HepG2 (cell line): ENCODE measurements at regions not wholly inside any gene's neighbourhood (a gene's known extent, or its start where the extent isn't known, plus 50 kb on each side); places are given as distances from the start of the nearest gene placed in this dataset.

Experiments
- ATAC-seq: fragments of 200-7000 bp; cut with Tn5 transposase; 3 replicates; pipeline ENCODE4 v1.9.1; 2020; ENCODE audit warnings: mild to moderate bottlenecking, moderate library complexity
- BruUV-seq: library from RNA; stranded (reverse); fragments of 400-500 nt; replicated peaks from 2 replicates; lab custom pipeline; 2021; lab: Mats Ljungman, UMichigan
- CTCF ChIA-PET: fragments of 300-600 bp; formaldehyde crosslinking; extraction: SDS; loops from one replicate; lab custom pipeline; 2021; ENCODE audit warnings: low total read pairs, inconsistent platforms, low intra/inter-chr PET ratio; lab: Yijun Ruan, JAX
- POLR2A ChIA-PET: fragments of 350-600 bp; sonication (Branson Sonifier 250); formaldehyde crosslinking; loops from one replicate; lab custom pipeline; 2020; ENCODE audit warnings: antibody characterized with exemption, inconsistent platforms; lab: Yijun Ruan, JAX
- DNase-seq: peaks from one replicate; pipeline ENCODE4 v3.0.0-alpha.2; 2015; ENCODE audit warnings: low spot score
- FAIRE-seq: peaks from 3 replicates; lab custom pipeline; 2011; peaks lifted over from hg19 to GRCh38; lab: Jason Lieb, UNC
- H2AFZ ChIP-seq: one replicate; pipeline ENCODE4 v1.6.1; 2011; ENCODE audit warnings: low read length, inconsistent platforms
- H3K27ac ChIP-seq: fragments of 300-600 bp; 3 replicates; pipeline ENCODE4 v1.8.0; 2011; ENCODE audit warnings: mixed run types, mild to moderate bottlenecking, mixed read lengths, low read length, inconsistent platforms; ENCODE audit not compliant: insufficient read depth; ENCODE audit errors: extremely low read length
- H3K27me3 ChIP-seq, 2 experiments: fragments of 200-600 bp in 1 of 2; 2 replicates in 1 of 2; 3 replicates in 1 of 2; pipeline versions ENCODE4 v1.6.0 to v1.8.0; 2011; ENCODE audit warnings: low read length in 2 of 2, mild to moderate bottlenecking in 2 of 2, moderate library complexity in 2 of 2, inconsistent platforms in 1 of 2; ENCODE audit not compliant: insufficient read depth in 2 of 2, control insufficient read depth in 1 of 2
- H3K36me3 ChIP-seq, 2 experiments: fragments of 200-600 bp in 1 of 2; replicated peaks in 1 of 2; 2 replicates in 1 of 2; 3 replicates in 1 of 2; pipeline versions ENCODE4 v1.5.1 to v1.8.0; 2011; ENCODE audit warnings: low read length in 2 of 2, inconsistent platforms in 1 of 2; ENCODE audit not compliant: insufficient read depth in 2 of 2, control insufficient read depth in 1 of 2
- H3K4me1 ChIP-seq: 2 replicates; pipeline ENCODE4 v1.5.1; 2012; ENCODE audit warnings: low read length, inconsistent platforms; ENCODE audit not compliant: insufficient read depth
- H3K4me2 ChIP-seq: 2 replicates; pipeline ENCODE4 v1.6.0; 2011; ENCODE audit warnings: low read depth, low read length, inconsistent platforms
- H3K4me3 ChIP-seq, 3 experiments: fragments of 200-600 bp in 1 of 3; sonication (generic), shearing (Covaris generic) in 1 of 3; replicated peaks in 1 of 3; 2 replicates each; pipeline ENCODE4 v1.5.1; 2011 to 2016; ENCODE audit warnings: low read length in 3 of 3, inconsistent platforms in 2 of 3, low read depth in 2 of 3, mild to moderate bottlenecking in 2 of 3, control low read depth in 1 of 3, mixed read lengths in 1 of 3; ENCODE audit not compliant: insufficient read depth in 1 of 3
- H3K79me2 ChIP-seq: one replicate; pipeline ENCODE4 v1.6.1; 2011; ENCODE audit warnings: low read length, inconsistent platforms; ENCODE audit not compliant: insufficient read depth
- H3K9ac ChIP-seq: 2 replicates; pipeline ENCODE4 v1.6.0; 2011; ENCODE audit warnings: mild to moderate bottlenecking, low read depth, low read length, inconsistent platforms; ENCODE audit not compliant: insufficient read depth
- H3K9me3 ChIP-seq: 2 replicates; pipeline ENCODE4 v1.5.1; 2012; ENCODE audit warnings: mild to moderate bottlenecking, low read length
- H4K20me1 ChIP-seq: 2 replicates; pipeline ENCODE4 v1.6.0; 2011; ENCODE audit warnings: inconsistent platforms, mild to moderate bottlenecking, low read length, moderate library complexity; ENCODE audit not compliant: insufficient read depth
- ADNP ChIP-seq: sonication (generic); formaldehyde crosslinking; IDR thresholded peaks from 2 replicates; pipeline ENCODE4 v1.4.0; 2020; ENCODE audit warnings: missing genetic modification reagents
- FOXO1 ChIP-seq: sonication (generic); formaldehyde crosslinking; IDR thresholded peaks from 2 replicates; pipeline ENCODE4 v1.4.0; 2020; ENCODE audit warnings: missing genetic modification reagents
- MXI1 ChIP-seq: IDR thresholded peaks from 3 replicates; pipeline ENCODE4 v1.6.1; 2012; ENCODE audit warnings: low read depth, low read length, inconsistent platforms, borderline replicate concordance
- RAD51 ChIP-seq: fragments of 450-650 bp; IDR thresholded peaks from 2 replicates; pipeline ENCODE4 v1.6.1; 2016; ENCODE audit warnings: borderline replicate concordance
- REXO4 ChIP-seq: sonication (generic); formaldehyde crosslinking; IDR thresholded peaks from 2 replicates; pipeline ENCODE4 v1.8.0; 2022; ENCODE audit warnings: missing genetic modification reagents, mild to moderate bottlenecking, borderline replicate concordance
- SP1 ChIP-seq, 2 experiments: fragments of 450-650 bp in 1 of 2; sonication (generic) in 1 of 2; formaldehyde crosslinking in 1 of 2; IDR thresholded peaks; 2 replicates each; pipeline versions ENCODE4 v1.4.0 to v1.6.1; 2016 to 2020; ENCODE audit warnings: missing genetic modification reagents in 1 of 2
- TGIF2 ChIP-seq: IDR thresholded peaks from 2 replicates; pipeline ENCODE4 v1.6.1; 2016; ENCODE audit warnings: control low read depth, missing compliant biosample characterization
- ZBTB21 ChIP-seq: sonication (generic); formaldehyde crosslinking; IDR thresholded peaks from 2 replicates; pipeline ENCODE4 v1.4.0; 2020; ENCODE audit warnings: missing genetic modification reagents
- ZNF501 ChIP-seq: sonication (generic); formaldehyde crosslinking; IDR thresholded peaks from 2 replicates; pipeline ENCODE4 v1.5.1; 2020; ENCODE audit warnings: mild to moderate bottlenecking, moderate library complexity, missing genetic modification reagents
- ZNF598 ChIP-seq: sonication (generic); formaldehyde crosslinking; IDR thresholded peaks from 2 replicates; pipeline ENCODE4 v1.5.1; 2020; ENCODE audit warnings: mild to moderate bottlenecking, missing genetic modification reagents, borderline replicate concordance
- WGBS: methylation state at CpG from one replicate; pipeline ENCODE4 v1.1.6; 2017; ENCODE audit warnings: low lambda C conversion rate; 5-methylcytosine and 5-hydroxymethylcytosine counted together
- in situ Hi-C: cut with HindIII; loops from 2 replicates; pipeline ENCODE4 v1.10.0; 2017; ENCODE audit warnings: low pct_unique_long_range_greater_than_20kb; ENCODE audit not compliant: extremely low pct_ligation_motif_present
- intact Hi-C: fragments of 100-400 bp; cut with micrococcal nuclease; formaldehyde crosslinking; loops from one replicate; pipeline ENCODE4 v1.10.0; 2022; ENCODE audit not compliant: unreplicated experiment
- TF ChIP-seq, protein P1 (sequence below): fragments of 450-650 bp; IDR thresholded peaks from 2 replicates; pipeline ENCODE4 v1.6.1; 2016

DNA sequence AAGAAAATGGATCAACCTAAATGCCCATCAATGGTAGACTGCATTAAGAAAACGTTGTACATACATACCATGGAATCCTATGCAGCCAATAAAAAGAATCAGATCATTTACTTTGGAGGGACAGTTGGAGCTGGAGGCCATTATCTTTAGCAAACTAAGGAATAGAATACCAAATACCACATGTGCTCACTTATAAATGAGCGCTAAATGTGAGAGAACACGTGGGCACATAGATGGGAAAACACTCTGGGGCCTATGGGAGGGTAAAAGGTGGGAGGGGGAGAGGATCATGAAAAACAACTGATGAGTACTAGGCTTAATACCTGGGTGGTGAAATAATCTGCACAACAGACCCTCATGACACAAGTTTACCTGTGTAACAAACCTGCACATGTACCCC is 1729.9 kb upstream of the PCDH10 start:
- ChIA-PET POLR2A (no interaction called here), CTCF (no interaction called here)
- in situ Hi-C loops: no loop called here

GRCh38 chr4:131426023-131426758 is 1722.9 kb upstream of the PCDH10 start:
- WGBS: 13% methylated on average over 3 of the region's 3 CpGs

More for the DNA sequence above, 1729.9 kb upstream of the PCDH10 start:
- no peaks in the 10 kb centered on the region for H3K27me3 ChIP-seq
- no peak overlapping the region for H3K4me2 ChIP-seq
- TF ChIP-seq ZNF501 (CRISPR knock-in tag): no peak
- no peak for TF ChIP-seq ZNF598
- TF ChIP-seq TGIF2 (CRISPR knock-in tag): no peak
- no peak for TF ChIP-seq REXO4 (CRISPR knock-in tag)
- TF ChIP-seq, protein P1, sequence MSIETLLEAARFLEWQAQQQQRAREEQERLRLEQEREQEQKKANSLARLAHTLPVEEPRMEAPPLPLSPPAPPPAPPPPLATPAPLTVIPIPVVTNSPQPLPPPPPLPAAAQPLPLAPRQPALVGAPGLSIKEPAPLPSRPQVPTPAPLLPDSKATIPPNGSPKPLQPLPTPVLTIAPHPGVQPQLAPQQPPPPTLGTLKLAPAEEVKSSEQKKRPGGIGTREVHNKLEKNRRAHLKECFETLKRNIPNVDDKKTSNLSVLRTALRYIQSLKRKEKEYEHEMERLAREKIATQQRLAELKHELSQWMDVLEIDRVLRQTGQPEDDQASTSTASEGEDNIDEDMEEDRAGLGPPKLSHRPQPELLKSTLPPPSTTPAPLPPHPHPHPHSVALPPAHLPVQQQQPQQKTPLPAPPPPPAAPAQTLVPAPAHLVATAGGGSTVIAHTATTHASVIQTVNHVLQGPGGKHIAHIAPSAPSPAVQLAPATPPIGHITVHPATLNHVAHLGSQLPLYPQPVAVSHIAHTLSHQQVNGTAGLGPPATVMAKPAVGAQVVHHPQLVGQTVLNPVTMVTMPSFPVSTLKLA: peak; percentile 91
- TF ChIP-seq MXI1: no peak
- H3K9ac ChIP-seq: no peak overlapping the region
- 1% methylated on average over 3 of the region's 3 CpGs for WGBS
- H3K9me3 ChIP-seq: no peaks in the 10 kb centered on the region; the same call in 1 of the 2 replicates
- ATAC-seq (no peak), DNase-seq (no peak), FAIRE-seq (no peak)
- no peaks in the 10 kb centered on the region for H3K36me3 ChIP-seq
- intact Hi-C loops: no loop called here
- BruUV-seq: no TSS peak
- H3K4me1 ChIP-seq: no peaks in the 10 kb centered on the region
- H2AFZ ChIP-seq: no peak overlapping the region
- H3K27ac ChIP-seq: no peak overlapping the region
- H4K20me1 ChIP-seq: no peaks in the 10 kb centered on the region
- no peak overlapping the region for H3K4me3 ChIP-seq
- no peaks in the 10 kb centered on the region for H3K79me2 ChIP-seq

More at GRCh38 chr4:131426023-131426758, 1722.9 kb upstream of the PCDH10 start:
- H3K27me3 ChIP-seq: no peaks in the 10 kb centered on the region
- no peak overlapping the region for H3K4me2 ChIP-seq
- H3K79me2 ChIP-seq: no peaks in the 10 kb centered on the region
- H3K9me3 ChIP-seq: peaks cover 7% of the 10 kb centered on the region; the same call in 1 of the 2 replicates
- CTCF ChIA-PET: no interaction called here
- no peak overlapping the region for H3K9ac ChIP-seq
- no TSS peak for BruUV-seq
- no peak for DNase-seq
- H4K20me1 ChIP-seq: no peaks in the 10 kb centered on the region
- POLR2A ChIA-PET: no interaction called here
- TF ChIP-seq RAD51: 0 out of 2 replicates have a peak, but pooled peaks have one; percentile 9
- no peak for TF ChIP-seq SP1 (IDR thresholded peaks at IDR 0.05)
- no peak for TF ChIP-seq SP1 (CRISPR knock-in tag; IDR thresholded peaks at IDR 0.05)
- TF ChIP-seq ADNP (CRISPR knock-in tag): no peak
- no peak for TF ChIP-seq ZBTB21
- no peak for TF ChIP-seq FOXO1 (CRISPR knock-in tag)
- TF ChIP-seq, all 625 proteins: peak for 1
- Histone ChIP-seq H3K36me3 (no peaks in the 10 kb centered on the region), H2AFZ (no peak overlapping the region), H3K27ac (no peak overlapping the region), H3K4me3 (no peak overlapping the region), H3K4me1 (no peaks in the 10 kb centered on the region)
- intact Hi-C loops (no loop called here), in situ Hi-C loops (no loop called here)
- no peak for ATAC-seq
- FAIRE-seq: no peak
